GM19238 (cell line): ENCODE measurements at regions not wholly inside any gene's neighbourhood (a gene's known extent, or its start where the extent isn't known, plus 50 kb on each side); places are given as distances from the start of the nearest gene placed in this dataset.

Source experiments
- DNase-seq: peaks from one replicate; pipeline ENCODE4 v3.0.0; 2011; ENCODE audit warnings: low spot score; ENCODE audit not compliant: insufficient read length

DNA sequence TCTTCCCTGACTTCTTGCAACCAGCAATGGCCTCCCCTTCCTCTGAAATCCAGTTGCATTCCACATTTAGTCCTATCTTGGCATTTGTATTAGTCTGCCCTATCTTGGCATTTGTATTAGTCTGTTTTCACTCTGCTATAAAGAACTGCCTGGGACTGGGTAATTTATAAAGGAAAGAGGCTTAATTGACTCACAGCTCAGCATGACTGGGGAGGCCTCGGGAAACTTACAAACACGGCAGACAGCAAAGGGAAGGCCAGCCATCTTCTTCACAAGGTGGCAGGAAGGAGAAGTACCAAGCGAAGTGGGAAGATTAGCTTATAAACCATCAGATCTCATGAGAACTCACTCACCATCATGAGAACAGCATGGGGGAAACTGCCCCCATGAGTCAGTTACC lies 234.5 kb upstream of the COPS8 start:
- DNase-seq: no peak

DNA sequence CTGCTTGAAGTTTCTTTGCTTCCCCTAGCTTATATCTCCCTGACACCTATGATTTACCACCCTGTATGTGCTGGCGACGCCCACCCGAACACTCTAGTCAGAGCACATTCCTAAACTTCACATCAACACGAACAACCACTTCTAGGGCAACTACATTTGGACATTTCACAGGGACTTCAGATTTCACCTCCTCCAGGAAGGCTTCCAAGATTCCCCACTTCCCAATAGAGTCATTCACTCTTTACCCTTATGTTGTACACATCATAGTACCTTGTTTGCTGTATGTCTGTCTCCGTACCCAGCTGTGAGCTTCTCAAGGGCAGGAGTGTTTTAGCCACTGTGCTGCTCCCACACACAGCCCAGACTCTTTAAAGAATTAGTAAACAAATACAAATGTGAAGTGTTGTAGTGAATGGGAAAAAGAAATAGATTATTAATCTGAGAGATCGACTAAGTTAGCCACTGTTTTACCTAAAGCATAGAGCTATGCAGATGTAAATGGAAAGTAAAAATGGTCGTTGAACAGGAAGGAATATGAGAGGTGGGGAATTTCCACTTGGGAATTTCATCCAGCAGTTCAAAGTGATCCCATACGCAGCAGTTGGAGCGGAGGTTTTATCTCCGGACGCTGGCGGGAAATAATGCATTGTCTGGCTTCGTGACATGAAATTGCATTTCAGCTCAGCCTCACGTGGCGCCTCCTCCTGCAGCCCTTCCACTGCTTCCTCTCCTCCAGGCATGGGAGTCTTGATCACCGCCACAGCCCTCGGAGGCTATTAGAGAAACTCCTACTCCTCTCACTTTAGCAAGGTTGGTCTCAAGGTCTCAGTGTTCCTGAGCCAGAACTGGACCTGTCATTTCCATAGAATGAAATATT lies 233.4 kb upstream of the COPS8 start:
- no peak for DNase-seq

GRCh38 chr2:236852977-236853374 lies 232.7 kb upstream of the COPS8 start:
- no peak for DNase-seq

- no peak for DNase-seq
Observed at GRCh38 chr2:236853585-236854051, 232.1 kb upstream of the COPS8 start.

- DNase-seq: no peak
Observed at GRCh38 chr2:236855176-236855865, 230.4 kb upstream of the COPS8 start.

GRCh38 chr2:236855866-236856847 lies 229.5 kb upstream of the COPS8 start:
- no peak for DNase-seq

DNA sequence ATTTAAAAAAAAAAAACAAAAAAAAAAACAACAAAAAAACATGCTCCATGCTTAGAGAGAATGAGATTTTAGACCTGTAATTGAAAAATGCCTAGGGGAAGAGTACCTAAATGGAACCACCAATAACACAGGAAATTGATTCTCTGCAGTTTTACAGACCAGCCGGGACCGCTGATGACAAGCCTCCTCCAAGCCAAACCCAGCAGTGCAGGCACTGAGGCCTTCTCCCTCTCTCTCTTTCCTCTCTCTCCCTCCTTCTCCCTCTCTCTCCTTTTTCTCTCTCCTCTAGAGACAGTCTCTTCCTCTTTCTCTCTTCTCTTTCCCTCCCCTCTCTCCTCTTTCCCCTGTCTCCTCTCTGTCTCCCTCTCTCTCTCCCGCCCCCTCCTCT lies 228.8 kb upstream of the COPS8 start:
- no peak for DNase-seq

DNA sequence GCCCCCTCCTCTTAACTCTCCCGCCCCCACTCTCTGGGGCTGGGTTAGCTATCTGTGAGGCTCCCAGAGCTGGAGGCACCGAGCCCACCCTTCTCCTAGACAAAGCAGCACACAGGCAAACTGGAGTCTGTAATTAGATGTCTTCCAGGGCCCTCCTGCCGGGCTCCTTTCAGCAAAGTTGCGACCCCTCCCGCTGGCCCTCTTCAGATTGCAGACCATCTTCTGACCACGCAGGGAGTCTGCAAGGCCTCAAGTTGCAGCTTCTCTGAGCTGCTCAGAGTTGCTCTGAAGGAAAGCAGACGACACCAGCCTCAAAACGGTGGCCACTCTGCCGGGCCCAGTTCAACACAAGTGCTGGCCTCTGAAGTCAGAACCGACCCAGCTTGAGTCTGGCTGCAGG lies 228.4 kb upstream of the COPS8 start:
- DNase-seq: no peak

DNA sequence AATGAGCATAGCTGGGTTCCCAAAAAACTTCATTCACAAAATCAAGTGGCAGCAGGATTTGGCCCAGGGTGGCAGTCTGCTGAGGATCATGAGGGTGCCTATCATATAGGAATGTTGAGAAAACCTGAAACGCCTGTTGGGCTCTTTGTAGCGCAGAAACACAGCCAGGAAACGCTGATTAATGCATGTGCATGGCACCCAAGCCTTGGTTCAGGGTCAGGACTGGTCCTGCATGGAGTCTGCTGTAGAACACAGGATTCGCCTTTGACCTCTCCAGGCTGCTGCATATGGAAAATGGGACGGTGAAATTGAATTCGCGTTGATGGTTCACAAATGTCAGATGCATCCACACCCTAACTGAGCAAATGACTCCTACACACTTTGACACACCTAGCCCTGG lies 227.9 kb upstream of the COPS8 start:
- no peak for DNase-seq

- no peak for DNase-seq
Observed at GRCh38 chr2:236858661-236859060, 227.0 kb upstream of the COPS8 start.

- DNase-seq: no peak
Observed at GRCh38 chr2:236859908-236860307, 225.8 kb upstream of the COPS8 start.

- no peak for DNase-seq
Observed at GRCh38 chr2:236861196-236861875, 224.4 kb upstream of the COPS8 start.

DNA sequence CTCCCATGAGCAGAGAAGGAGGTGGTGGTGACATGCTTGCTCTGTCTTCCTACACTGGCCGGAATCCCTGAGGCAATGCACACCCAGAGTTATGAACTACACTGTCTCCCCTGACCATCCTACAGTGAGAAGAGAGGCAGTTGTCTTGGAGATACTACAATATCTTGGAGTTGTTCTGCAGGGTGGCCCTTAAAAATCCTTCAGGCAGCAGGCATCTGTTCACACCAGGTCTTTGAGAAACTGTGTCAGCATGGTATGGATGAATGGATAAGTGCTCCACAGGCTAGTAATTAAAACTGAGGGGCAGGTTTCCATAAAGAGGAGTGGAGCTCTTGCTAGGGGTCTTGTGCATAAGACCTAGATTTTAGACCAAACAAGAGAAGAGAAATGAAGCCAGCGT lies 223.7 kb upstream of the COPS8 start:
- no peak for DNase-seq

- no peak for DNase-seq
Observed at GRCh38 chr2:236862526-236862925, 223.2 kb upstream of the COPS8 start.

- peak; percentile 10 for DNase-seq
Observed at GRCh38 chr2:236862961-236863728, 222.5 kb upstream of the COPS8 start.

DNA sequence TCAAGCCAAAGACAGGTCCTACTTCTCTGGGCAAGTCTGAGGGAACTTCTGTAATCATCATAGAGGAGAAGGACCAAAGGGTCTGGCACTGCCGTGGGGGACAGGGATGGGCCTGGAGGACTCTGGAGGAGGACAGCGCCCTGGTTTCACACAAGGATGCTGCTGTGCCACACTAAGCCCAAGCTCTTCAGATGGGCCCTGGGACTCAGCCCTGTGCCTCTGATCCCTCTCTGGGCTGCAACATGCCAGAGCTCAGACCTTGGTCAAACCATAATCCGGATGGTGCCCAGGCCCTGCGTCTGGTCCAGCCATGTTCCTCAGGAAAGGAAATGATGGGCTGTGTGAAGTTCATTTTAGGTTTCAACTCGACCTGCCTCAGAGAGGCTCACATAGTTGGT lies 222.0 kb upstream of the COPS8 start:
- no peak for DNase-seq

GRCh38 chr2:236865052-236865451 lies 220.6 kb upstream of the COPS8 start:
- DNase-seq: no peak

GRCh38 chr2:236866542-236867340 lies 218.9 kb upstream of the COPS8 start:
- DNase-seq: no peak
